IMR-90 (cell line): ENCODE measurements at regions not wholly inside any gene's neighbourhood (a gene's known extent, or its start where the extent isn't known, plus 50 kb on each side); places are given as distances from the start of the nearest gene placed in this dataset.

ENCODE experiments used
- ATAC-seq: fragments of 200-7000 bp; cut with Tn5 transposase; 2 replicates; pipeline ENCODE4 v1.9.1; 2020; ENCODE audit warnings: low read depth, mild to moderate bottlenecking, moderate library complexity
- BruUV-seq: library from RNA; stranded (reverse); fragments of 400-500 nt; replicated peaks from 2 replicates; lab custom pipeline; 2021; lab: Mats Ljungman, UMichigan
- CTCF ChIA-PET: fragments of 300-600 bp; formaldehyde crosslinking; extraction: SDS; loops from one replicate; lab custom pipeline; 2021; ENCODE audit warnings: antibody characterized with exemption; lab: Yijun Ruan, JAX
- POLR2A ChIA-PET: fragments of 300-600 bp; sonication (Branson Sonifier 250); formaldehyde crosslinking; loops from one replicate; lab custom pipeline; 2022; ENCODE audit warnings: antibody characterized with exemption; ENCODE audit not compliant: unreplicated experiment; lab: Charles Lee
- DNase-seq: peaks from one replicate; pipeline ENCODE4 v3.0.0; 2013
- H2AFZ ChIP-seq: replicated peaks from 2 replicates; pipeline ENCODE3; 2013; ENCODE audit warnings: low read length, mild to moderate bottlenecking; ENCODE audit not compliant: poor library complexity
- H2AK5ac ChIP-seq: 2 replicates; pipeline ENCODE4 v1.6.1; 2013; ENCODE audit warnings: low read depth, low read length, inconsistent platforms
- H2AK9ac ChIP-seq: replicated peaks from 2 replicates; pipeline ENCODE3; 2013; ENCODE audit warnings: mild to moderate bottlenecking, low read depth, low read length, moderate library complexity; ENCODE audit not compliant: poor library complexity
- H2BK120ac ChIP-seq: 2 replicates; pipeline ENCODE4 v1.6.1; 2013; ENCODE audit warnings: low read depth, low read length, inconsistent platforms
- H2BK15ac ChIP-seq: 3 replicates; pipeline ENCODE4 v1.6.1; 2013; ENCODE audit warnings: low read depth, low read length, inconsistent platforms
- H2BK20ac ChIP-seq: 2 replicates; pipeline ENCODE4 v1.6.1; 2013; ENCODE audit warnings: low read depth, mild to moderate bottlenecking, inconsistent platforms, low read length, moderate library complexity
- H2BK5ac ChIP-seq: 2 replicates; pipeline ENCODE4 v1.6.1; 2013; ENCODE audit warnings: mild to moderate bottlenecking, low read depth, low read length, inconsistent platforms; ENCODE audit not compliant: poor library complexity, severe bottlenecking
- H3K14ac ChIP-seq: replicated peaks from 2 replicates; pipeline ENCODE4 v1.6.1; 2013; ENCODE audit warnings: low read depth, low read length, inconsistent platforms
- H3K18ac ChIP-seq: 2 replicates; pipeline ENCODE4 v1.6.1; 2013; ENCODE audit warnings: low read depth, low read length, control low read depth
- H3K23ac ChIP-seq: 2 replicates; pipeline ENCODE4 v1.6.1; 2013; ENCODE audit warnings: low read depth, low read length, inconsistent platforms
- H3K27ac ChIP-seq: 2 replicates; pipeline ENCODE4 v1.5.1; 2013; ENCODE audit warnings: mild to moderate bottlenecking, control low read depth, low read length; ENCODE audit not compliant: insufficient read depth
- H3K27me3 ChIP-seq: 2 replicates; pipeline ENCODE4 v1.6.1; 2013; ENCODE audit warnings: low read length; ENCODE audit not compliant: control insufficient read depth, insufficient read depth
- H3K36me3 ChIP-seq: 2 replicates; pipeline ENCODE4 v1.6.1; 2013; ENCODE audit warnings: low read length, mixed read lengths; ENCODE audit not compliant: control insufficient read depth, insufficient read depth
- H3K4ac ChIP-seq: 2 replicates; pipeline ENCODE4 v1.6.1; 2013; ENCODE audit warnings: low read depth, low read length, inconsistent platforms
- H3K4me1 ChIP-seq: 2 replicates; pipeline ENCODE4 v1.6.1; 2013; ENCODE audit warnings: low read length, mixed read lengths; ENCODE audit not compliant: control insufficient read depth, insufficient read depth
- H3K4me2 ChIP-seq: 2 replicates; pipeline ENCODE4 v1.6.1; 2013; ENCODE audit warnings: low read depth, mild to moderate bottlenecking, control low read depth, low read length, moderate library complexity
- H3K4me3 ChIP-seq: 2 replicates; pipeline ENCODE4 v1.5.1; 2013; ENCODE audit warnings: low read depth, mild to moderate bottlenecking, control low read depth, low read length, moderate library complexity; ENCODE audit not compliant: insufficient read depth
- H3K56ac ChIP-seq: 2 replicates; pipeline ENCODE4 v1.6.1; 2013; ENCODE audit warnings: low read length, inconsistent platforms; ENCODE audit not compliant: insufficient read depth; ENCODE audit errors: extremely low read depth
- H3K79me1 ChIP-seq, 2 experiments: 2 replicates each; pipeline ENCODE4 v1.6.1; 2013; ENCODE audit warnings: low read length in 2 of 2, inconsistent platforms in 1 of 2, low read depth in 1 of 2
- H3K9ac ChIP-seq: 2 replicates; pipeline ENCODE4 v1.6.1; 2013; ENCODE audit warnings: low read depth, low read length, control low read depth
- H3K9me1 ChIP-seq: 2 replicates; pipeline ENCODE4 v1.6.1; 2013; ENCODE audit warnings: low read length, inconsistent platforms; ENCODE audit not compliant: insufficient read depth
- H3K9me3 ChIP-seq: 2 replicates; pipeline ENCODE4 v1.6.1; 2013; ENCODE audit warnings: low read length; ENCODE audit not compliant: control insufficient read depth, insufficient read depth
- H4K20me1 ChIP-seq: 2 replicates; pipeline ENCODE4 v1.6.1; 2013; ENCODE audit warnings: low read length, inconsistent platforms; ENCODE audit not compliant: insufficient read depth
- H4K5ac ChIP-seq: 2 replicates; pipeline ENCODE4 v1.6.1; 2013; ENCODE audit warnings: mild to moderate bottlenecking, low read depth, low read length, control low read depth
- H4K8ac ChIP-seq, 2 experiments: 2 replicates each; pipeline ENCODE4 v1.6.1; 2013; ENCODE audit warnings: low read depth in 2 of 2, low read length in 2 of 2, control low read depth in 1 of 2, inconsistent platforms in 1 of 2
- H4K91ac ChIP-seq: 2 replicates; pipeline ENCODE4 v1.6.1; 2013; ENCODE audit warnings: low read depth, low read length, inconsistent platforms; ENCODE audit not compliant: insufficient read depth
- BHLHE40 ChIP-seq: fragments of 150-350 bp; IDR thresholded peaks from 2 replicates; pipeline ENCODE4 v1.6.1; 2016; ENCODE audit warnings: mild to moderate bottlenecking, low read depth, low read length
- CEBPB ChIP-seq: IDR thresholded peaks from 2 replicates; pipeline ENCODE4 v1.6.1; 2012; ENCODE audit warnings: low read depth, low read length, improper control_type of control experiment
- CHD1 ChIP-seq: IDR thresholded peaks from 2 replicates; pipeline ENCODE4 v1.6.1; 2012; ENCODE audit warnings: low read depth, low read length, improper control_type of control experiment
- FOS ChIP-seq: fragments of 150-350 bp; IDR thresholded peaks from 2 replicates; pipeline ENCODE4 v1.6.1; 2016; ENCODE audit warnings: low read depth, low read length
- MAFK ChIP-seq: IDR thresholded peaks from 2 replicates; pipeline ENCODE4 v1.6.1; 2012; ENCODE audit warnings: low read depth, low read length, improper control_type of control experiment
- MAZ ChIP-seq: IDR thresholded peaks from 2 replicates; pipeline ENCODE4 v1.6.1; 2012; ENCODE audit warnings: low read depth, mild to moderate bottlenecking, low read length, improper control_type of control experiment, moderate library complexity, borderline replicate concordance
- MXI1 ChIP-seq: IDR thresholded peaks from 2 replicates; pipeline ENCODE4 v1.6.1; 2012; ENCODE audit warnings: low read depth, mild to moderate bottlenecking, low read length, moderate library complexity, borderline replicate concordance
- POLR2A ChIP-seq: IDR thresholded peaks from 2 replicates; pipeline ENCODE4 v1.6.1; 2012; ENCODE audit warnings: mild to moderate bottlenecking, low read depth, low read length
- RAD21 ChIP-seq: IDR thresholded peaks from 2 replicates; pipeline ENCODE4 v1.6.1; 2012; ENCODE audit warnings: low read length, improper control_type of control experiment
- RCOR1 ChIP-seq: IDR thresholded peaks from 2 replicates; pipeline ENCODE4 v1.6.1; 2012; ENCODE audit warnings: mild to moderate bottlenecking, low read length, improper control_type of control experiment; ENCODE audit not compliant: insufficient replicate concordance
- RFX5 ChIP-seq: IDR thresholded peaks from 2 replicates; pipeline ENCODE4 v1.8.0; 2012; ENCODE audit warnings: low read depth, mild to moderate bottlenecking, low read length, moderate library complexity
- SMC3 ChIP-seq: fragments of 150-350 bp; IDR thresholded peaks from 2 replicates; pipeline ENCODE4 v1.6.1; 2016; ENCODE audit warnings: low read depth, mild to moderate bottlenecking, antibody characterized with exemption, low read length, moderate library complexity
- WGBS, 2 experiments: methylation state at CpG; one replicate each; pipeline versions ENCODE4 v1.1.5 to v1.1.7; 2013; ENCODE audit warnings: missing lambda C conversion rate in 2 of 2; ENCODE audit not compliant: insufficient read length in 1 of 2; ENCODE audit errors: extremely low coverage in 2 of 2; 5-methylcytosine and 5-hydroxymethylcytosine counted together
- dilution Hi-C: fragments of 300-500 bp; cut with HindIII; formaldehyde crosslinking; loops from one replicate; pipeline ENCODE4 v1.14.3; 2018; ENCODE audit warnings: low sequenced_read_pairs; ENCODE audit not compliant: unreplicated experiment
- in situ Hi-C: fragments of 300-500 bp; cut with MboI; formaldehyde crosslinking; loops from 3 replicates; pipeline ENCODE4 v1.14.3; 2019; ENCODE audit warnings: low sequenced_read_pairs, inconsistent platforms, mixed read lengths
- intact Hi-C: fragments of 100-400 bp; cut with micrococcal nuclease; formaldehyde crosslinking; loops from 2 replicates; pipeline ENCODE4 v1.10.0; 2022
- TF ChIP-seq, protein P1 (sequence below): fragments of 150-350 bp; IDR thresholded peaks from 2 replicates; pipeline ENCODE4 v1.6.1; 2016; ENCODE audit warnings: low read depth, mild to moderate bottlenecking, low read length, moderate library complexity, borderline replicate concordance
- TF ChIP-seq, protein P2 (sequence below): conservative IDR thresholded peaks from 2 replicates; pipeline ENCODE4 v1.5.1; 2012; ENCODE audit warnings: mild to moderate bottlenecking, low read depth, low read length, improper control_type of control experiment

DNA sequence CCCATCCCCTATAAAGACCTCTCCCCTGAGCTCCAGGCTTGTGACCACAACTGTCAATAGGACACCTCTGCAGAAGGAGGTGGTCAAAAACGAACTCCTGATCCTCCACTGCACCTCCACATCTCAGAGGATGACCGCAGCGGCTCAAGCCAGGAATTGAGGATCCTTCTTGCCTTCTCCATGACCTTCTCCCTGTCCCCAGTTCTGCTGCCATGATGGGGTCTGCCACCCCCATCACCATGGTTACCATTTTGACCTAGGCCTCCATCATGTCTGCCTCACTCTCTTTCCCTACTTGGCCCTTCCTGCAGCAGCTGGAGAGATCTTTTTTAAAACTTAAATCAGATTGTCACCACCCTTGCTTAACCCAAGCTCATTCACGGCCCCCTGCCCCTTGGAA, 81.3 kb upstream of the LINGO1 start:
- Histone ChIP-seq H3K27me3 (peaks cover 41% of the 10 kb centered on the region), H2BK120ac (no peak overlapping the region), H4K8ac (no peak overlapping the region), H2BK20ac (no peak overlapping the region), H3K56ac (no peak overlapping the region), H3K9me1 (no peaks in the 10 kb centered on the region), H3K27ac (no peak overlapping the region), H3K4ac (no peak overlapping the region), H3K4me3 (no peak overlapping the region), H4K20me1 (no peaks in the 10 kb centered on the region; the same call in 1 of the 2 replicates), H3K14ac (no peak overlapping the region), H3K4me1 (no peaks in the 10 kb centered on the region), H3K9ac (no peak overlapping the region), H2BK15ac (no peak overlapping the region), H4K5ac (no peak overlapping the region), H2AK5ac (no peak overlapping the region), H3K23ac (no peak overlapping the region), H2AFZ (no peak overlapping the region), H3K36me3 (no peaks in the 10 kb centered on the region), H3K9me3 (no peaks in the 10 kb centered on the region), H3K79me1 (no peaks in the 10 kb centered on the region), H2AK9ac (no peak overlapping the region), H3K18ac (no peak overlapping the region), H2BK5ac (no peak overlapping the region), H3K4me2 (no peak overlapping the region), H4K91ac (no peak overlapping the region)
- BruUV-seq: no TSS peak
- dilution Hi-C loops: no loop called here
- TF ChIP-seq MAFK: no peak
- TF ChIP-seq, protein P1, sequence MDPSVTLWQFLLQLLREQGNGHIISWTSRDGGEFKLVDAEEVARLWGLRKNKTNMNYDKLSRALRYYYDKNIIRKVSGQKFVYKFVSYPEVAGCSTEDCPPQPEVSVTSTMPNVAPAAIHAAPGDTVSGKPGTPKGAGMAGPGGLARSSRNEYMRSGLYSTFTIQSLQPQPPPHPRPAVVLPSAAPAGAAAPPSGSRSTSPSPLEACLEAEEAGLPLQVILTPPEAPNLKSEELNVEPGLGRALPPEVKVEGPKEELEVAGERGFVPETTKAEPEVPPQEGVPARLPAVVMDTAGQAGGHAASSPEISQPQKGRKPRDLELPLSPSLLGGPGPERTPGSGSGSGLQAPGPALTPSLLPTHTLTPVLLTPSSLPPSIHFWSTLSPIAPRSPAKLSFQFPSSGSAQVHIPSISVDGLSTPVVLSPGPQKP: no peak
- no peak for TF ChIP-seq BHLHE40
- no peak for TF ChIP-seq CEBPB
- TF ChIP-seq CHD1: no peak
- no peak for TF ChIP-seq MXI1
- no peak for TF ChIP-seq RAD21
- no peak for TF ChIP-seq POLR2A
- TF ChIP-seq MAZ: no peak
- TF ChIP-seq, protein P2, sequence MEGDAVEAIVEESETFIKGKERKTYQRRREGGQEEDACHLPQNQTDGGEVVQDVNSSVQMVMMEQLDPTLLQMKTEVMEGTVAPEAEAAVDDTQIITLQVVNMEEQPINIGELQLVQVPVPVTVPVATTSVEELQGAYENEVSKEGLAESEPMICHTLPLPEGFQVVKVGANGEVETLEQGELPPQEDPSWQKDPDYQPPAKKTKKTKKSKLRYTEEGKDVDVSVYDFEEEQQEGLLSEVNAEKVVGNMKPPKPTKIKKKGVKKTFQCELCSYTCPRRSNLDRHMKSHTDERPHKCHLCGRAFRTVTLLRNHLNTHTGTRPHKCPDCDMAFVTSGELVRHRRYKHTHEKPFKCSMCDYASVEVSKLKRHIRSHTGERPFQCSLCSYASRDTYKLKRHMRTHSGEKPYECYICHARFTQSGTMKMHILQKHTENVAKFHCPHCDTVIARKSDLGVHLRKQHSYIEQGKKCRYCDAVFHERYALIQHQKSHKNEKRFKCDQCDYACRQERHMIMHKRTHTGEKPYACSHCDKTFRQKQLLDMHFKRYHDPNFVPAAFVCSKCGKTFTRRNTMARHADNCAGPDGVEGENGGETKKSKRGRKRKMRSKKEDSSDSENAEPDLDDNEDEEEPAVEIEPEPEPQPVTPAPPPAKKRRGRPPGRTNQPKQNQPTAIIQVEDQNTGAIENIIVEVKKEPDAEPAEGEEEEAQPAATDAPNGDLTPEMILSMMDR: no peak
- no peak for TF ChIP-seq RFX5
- no peak for TF ChIP-seq FOS
- TF ChIP-seq RCOR1: no peak
- no peak for TF ChIP-seq SMC3
- intact Hi-C loops: no loop called here
- POLR2A ChIA-PET: no interaction called here
- ATAC-seq: no peak
- no peak for DNase-seq
- in situ Hi-C loops: no loop called here
- CTCF ChIA-PET: no interaction called here
- WGBS, 2 experiments: 86% methylated on average over 2 of the region's 4 CpGs; no CpG with 5 or more reads in 1 of the 2 experiments
